Activated T-helper 2 cell treated with anti-CD3 and anti-CD28 coated beads, Interferon-gamma antibody, Interleukin-2, Interleukin-4, amounts not matched to agents 10 μg/mL and 5 μg/mL and 100 μg/mL, durations not matched to agents 14 hours and 24 hours and 36 hours (primary cell): ENCODE measurements at regions not wholly inside any gene's neighbourhood (a gene's known extent, or its start where the extent isn't known, plus 50 kb on each side); places are given as distances from the start of the nearest gene placed in this dataset.
"Not testable (repeated sequence)": the region's sequence is repeated elsewhere in the genome, so short reads cannot be mapped to it uniquely, and the experiment has no call there.

Experiments
- DNase-seq: peaks from one replicate; pipeline ENCODE4 v3.0.0; 2021; ENCODE audit warnings: low spot score
- H3K27ac Mint-ChIP-seq: one replicate; pipeline ENCODE4 v1.8.0; 2021; ENCODE audit warnings: mixed read lengths
- H3K27me3 Mint-ChIP-seq: one replicate; pipeline ENCODE4 v1.8.0; 2021; ENCODE audit warnings: low read depth, mixed read lengths
- H3K36me3 Mint-ChIP-seq: one replicate; pipeline ENCODE4 v1.8.0; 2021; ENCODE audit warnings: low read depth, mixed read lengths
- H3K4me1 Mint-ChIP-seq: one replicate; pipeline ENCODE4 v1.8.0; 2021; ENCODE audit warnings: low read depth, mixed read lengths
- H3K4me3 Mint-ChIP-seq: one replicate; pipeline ENCODE4 v1.8.0; 2021; ENCODE audit warnings: low read depth, mild to moderate bottlenecking, moderate library complexity, mixed read lengths
- H3K9me3 Mint-ChIP-seq: one replicate; pipeline ENCODE4 v1.8.0; 2021; ENCODE audit warnings: mixed read lengths
- intact Hi-C: fragments of 100-400 bp; cut with micrococcal nuclease; formaldehyde crosslinking; loops from one replicate; pipeline ENCODE4 v1.15.1; 2023

DNA sequence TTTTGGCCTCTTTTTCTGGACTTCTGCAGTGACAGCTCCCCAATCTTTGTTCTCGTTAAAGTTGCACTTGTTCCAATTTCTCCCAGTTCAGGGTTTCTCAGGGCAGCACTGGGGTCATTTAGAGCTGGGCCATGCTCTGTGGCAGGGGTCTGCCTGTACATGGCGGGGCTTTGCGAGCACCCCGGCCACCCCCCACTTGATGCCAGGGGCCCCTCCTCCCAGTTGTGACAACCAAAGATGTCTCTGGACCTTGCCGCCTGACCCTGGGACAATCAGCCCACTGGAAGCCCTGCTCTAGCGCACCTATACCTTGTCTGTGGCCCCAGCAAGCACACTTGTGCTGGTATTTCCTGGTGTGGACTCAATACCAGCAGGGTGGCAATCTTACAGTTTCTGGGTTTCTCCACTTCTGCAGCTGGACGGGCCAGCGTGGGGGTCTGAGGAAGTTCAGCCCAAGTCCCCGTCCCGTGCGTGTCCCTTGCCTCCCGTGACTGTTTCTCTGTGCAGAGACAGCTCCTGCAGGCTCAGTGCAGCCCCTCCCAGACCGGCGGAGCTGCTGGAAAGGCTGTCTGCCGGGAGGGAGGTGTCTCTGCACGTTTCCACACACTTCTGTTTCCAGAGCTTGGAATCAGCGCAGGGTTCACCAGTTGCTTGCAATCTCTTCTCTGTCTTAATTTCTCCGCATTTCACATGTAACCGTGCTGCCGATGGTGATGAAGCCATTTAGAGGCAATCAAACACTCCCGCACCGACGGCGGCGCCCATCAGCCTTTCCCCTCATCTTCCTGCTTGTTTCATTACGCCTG lies 1328.9 kb downstream of the BRD1 start:
- H3K27me3 Mint-ChIP-seq: no peaks in the 10 kb centered on the region
- intact Hi-C loops: no loop called here

DNA sequence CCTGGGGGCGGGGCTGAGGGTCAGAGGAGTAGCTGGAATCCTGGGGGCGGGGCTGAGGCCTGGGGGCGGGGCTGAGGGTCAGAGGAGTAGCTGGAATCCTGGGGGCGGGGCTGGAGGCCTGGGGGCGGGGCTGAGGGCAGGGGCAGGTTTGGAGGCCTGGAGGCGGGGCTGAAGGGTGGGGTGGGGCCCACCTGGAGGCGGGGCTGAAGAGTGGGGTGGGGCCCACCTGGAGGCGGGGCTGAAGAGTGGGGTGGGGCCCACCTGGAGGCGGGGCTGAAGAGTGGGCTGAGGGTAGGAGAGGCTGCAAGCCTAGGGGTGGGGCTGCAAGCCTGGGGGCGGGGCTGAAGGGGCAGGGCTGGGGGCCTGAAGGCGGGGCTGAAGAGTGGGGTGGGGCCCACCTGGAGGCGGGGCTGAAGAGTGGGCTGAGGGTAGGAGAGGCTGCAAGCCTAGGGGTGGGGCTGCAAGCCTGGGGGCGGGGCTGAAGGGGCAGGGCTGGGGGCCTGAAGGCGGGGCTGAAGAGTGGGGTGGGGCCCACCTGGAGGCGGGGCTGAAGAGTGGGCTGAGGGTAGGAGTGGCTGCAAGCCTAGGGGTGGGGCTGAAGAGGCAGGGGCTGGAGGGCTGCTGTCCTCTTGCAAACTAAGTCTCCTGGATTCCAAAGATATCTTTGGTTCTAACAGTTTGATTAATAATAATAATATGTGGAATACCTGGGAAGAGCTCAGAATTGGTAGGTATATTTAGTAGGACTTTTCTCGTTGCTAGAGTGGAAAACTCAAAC lies 1329.7 kb downstream of the BRD1 start:
- DNase-seq, H3K9me3 Mint-ChIP-seq, H3K27me3 Mint-ChIP-seq, H3K27ac Mint-ChIP-seq, intact Hi-C loops, H3K4me3 Mint-ChIP-seq, H3K36me3 Mint-ChIP-seq, H3K4me1 Mint-ChIP-seq: not testable (repeated sequence)

More for the DNA sequence above, 1328.9 kb downstream of the BRD1 start:
- H3K27ac Mint-ChIP-seq: no peak overlapping the region
- DNase-seq: no peak
- no peak overlapping the region for H3K4me3 Mint-ChIP-seq
- no peaks in the 10 kb centered on the region for H3K36me3 Mint-ChIP-seq
- H3K9me3 Mint-ChIP-seq: no peaks in the 10 kb centered on the region
- no peaks in the 10 kb centered on the region for H3K4me1 Mint-ChIP-seq

DNA sequence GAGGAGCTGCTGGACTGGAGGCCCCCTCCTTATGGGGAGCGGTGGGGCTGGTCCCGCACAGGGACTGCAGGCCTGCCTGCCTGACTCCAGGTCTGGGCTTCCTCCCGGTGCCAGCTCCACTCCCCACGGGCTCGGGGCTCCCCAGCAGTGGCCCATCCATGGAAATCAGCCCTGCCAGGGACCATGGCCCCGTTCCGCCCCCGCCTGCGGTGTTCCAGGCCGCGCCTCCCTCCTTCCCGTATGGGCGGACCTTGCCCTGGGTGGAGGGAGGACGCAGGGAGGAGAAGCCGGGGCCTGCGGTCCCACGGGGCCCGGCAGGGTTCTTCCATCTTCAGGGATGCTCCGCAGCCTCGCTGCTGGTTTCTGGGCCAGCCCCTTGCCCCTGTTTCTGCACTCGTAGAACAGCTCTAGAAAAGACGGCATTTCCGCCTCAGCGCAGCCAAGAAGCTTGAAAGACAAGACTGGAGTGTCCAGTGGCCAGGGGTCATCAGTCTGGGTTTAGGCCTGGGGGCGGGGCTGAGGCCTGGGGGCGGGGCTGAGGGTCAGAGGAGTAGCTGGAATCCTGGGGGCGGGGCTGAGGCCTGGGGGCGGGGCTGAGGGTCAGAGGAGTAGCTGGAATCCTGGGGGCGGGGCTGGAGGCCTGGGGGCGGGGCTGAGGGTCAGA lies 1330.6 kb downstream of the BRD1 start:
- Mint-ChIP-seq H3K9me3 (no peaks in the 10 kb centered on the region), H3K36me3 (no peaks in the 10 kb centered on the region), H3K4me3 (no peak overlapping the region), H3K4me1 (no peaks in the 10 kb centered on the region), H3K27me3 (peaks cover 9% of the 10 kb centered on the region), H3K27ac (no peak overlapping the region)
- DNase-seq: no peak
- intact Hi-C loops: no loop called here

DNA sequence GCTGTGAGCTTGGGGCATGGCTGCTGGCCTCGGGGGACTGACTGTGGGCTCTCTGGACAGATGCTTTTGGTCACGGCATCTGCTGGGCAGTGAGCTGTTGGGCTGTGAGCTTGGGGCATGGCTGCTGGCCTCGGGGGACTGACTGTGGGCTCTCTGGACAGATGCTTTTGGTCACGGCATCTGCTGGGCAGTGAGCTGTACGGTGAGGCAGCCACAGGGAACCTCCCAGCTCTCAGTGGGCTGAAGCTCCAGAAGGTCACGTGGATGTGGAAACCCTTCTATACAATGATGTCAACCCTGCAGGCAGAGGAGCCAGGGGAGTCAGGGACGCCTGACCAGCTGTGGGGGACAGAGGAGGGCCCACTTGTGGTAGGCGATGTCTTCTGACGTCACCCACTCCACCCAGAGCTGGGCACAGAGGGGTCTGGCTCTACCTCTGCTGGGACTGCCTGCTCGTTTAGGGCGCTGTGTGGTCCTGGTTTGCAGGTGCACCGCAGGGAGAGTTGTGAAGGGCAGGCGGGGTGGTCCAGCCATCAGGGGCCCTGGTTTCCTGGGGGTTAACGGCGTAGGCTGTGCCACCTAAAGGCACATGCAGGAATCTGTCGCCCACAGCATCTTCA lies 1331.3 kb downstream of the BRD1 start:
- Mint-ChIP-seq H3K4me3 (no peak overlapping the region), H3K36me3 (no peaks in the 10 kb centered on the region), H3K27ac (no peak overlapping the region), H3K27me3 (peaks cover 15% of the 10 kb centered on the region), H3K9me3 (no peaks in the 10 kb centered on the region), H3K4me1 (no peaks in the 10 kb centered on the region)
- no peak for DNase-seq
- intact Hi-C loops: no loop called here

DNA sequence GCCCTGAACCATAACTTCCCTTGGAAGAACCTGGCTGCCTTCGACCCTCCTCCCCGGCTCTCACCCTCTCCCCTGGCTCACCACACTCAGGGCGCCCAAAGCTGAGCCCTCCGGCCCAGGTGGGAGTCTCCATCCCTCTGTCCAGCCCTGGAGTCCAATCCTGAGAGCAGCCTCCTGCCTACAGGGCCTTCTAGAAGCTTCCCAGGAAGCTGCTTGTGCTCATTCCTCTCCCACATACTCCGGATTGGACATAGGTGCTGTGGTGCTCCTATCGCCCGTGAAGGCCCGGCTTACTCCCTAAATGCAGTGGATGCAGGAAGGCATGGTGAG lies 1332.0 kb downstream of the BRD1 start:
- H3K4me3 Mint-ChIP-seq: no peak overlapping the region
- H3K36me3 Mint-ChIP-seq: no peaks in the 10 kb centered on the region
- peaks cover 22% of the 10 kb centered on the region for H3K27me3 Mint-ChIP-seq
- no peaks in the 10 kb centered on the region for H3K4me1 Mint-ChIP-seq
- no peak for DNase-seq
- no peaks in the 10 kb centered on the region for H3K9me3 Mint-ChIP-seq
- intact Hi-C loops: no loop called here
- H3K27ac Mint-ChIP-seq: no peak overlapping the region

DNA sequence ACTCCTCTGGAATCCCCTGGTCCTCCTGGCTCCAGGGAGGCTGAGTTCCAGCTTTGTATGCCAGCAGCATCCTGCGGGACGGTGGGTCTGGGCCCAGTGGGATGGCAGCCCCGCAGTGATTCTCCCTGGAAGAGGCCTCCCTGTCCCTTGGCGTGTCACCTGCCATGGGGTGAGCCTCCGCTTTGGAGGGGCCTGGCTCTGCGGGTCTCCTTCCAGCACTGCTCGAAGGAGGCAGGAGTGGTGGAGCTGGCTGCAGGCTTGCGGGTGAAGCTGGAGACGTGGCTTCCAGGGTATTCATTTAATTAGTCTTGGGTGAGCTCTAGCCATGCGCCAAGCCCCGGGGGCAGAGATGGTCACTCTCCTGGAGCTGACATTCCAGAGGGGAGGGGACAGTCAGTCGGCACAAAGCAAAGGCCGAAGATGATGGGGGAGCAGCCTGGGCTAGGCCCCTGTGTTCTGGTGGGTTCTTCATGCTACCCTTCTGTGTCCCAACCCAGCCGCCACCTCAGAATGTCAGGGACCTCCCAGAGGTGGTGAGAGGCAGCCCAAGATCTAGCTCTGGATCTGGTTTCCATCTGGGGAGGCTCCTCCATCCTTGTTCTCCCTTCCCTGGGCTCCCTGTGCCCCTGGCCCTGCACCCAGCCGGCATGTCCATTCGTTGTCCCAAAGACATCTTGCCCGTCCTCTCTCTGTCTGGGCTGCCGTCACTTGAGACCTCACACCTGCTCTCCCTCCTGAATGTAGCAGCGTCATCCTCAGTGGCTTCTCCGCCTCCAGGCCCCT lies 1332.5 kb downstream of the BRD1 start:
- H3K4me1 Mint-ChIP-seq: no peaks in the 10 kb centered on the region
- H3K36me3 Mint-ChIP-seq: no peaks in the 10 kb centered on the region
- H3K27me3 Mint-ChIP-seq: peaks cover 24% of the 10 kb centered on the region
- DNase-seq: no peak
- no peaks in the 10 kb centered on the region for H3K9me3 Mint-ChIP-seq
- no peak overlapping the region for H3K27ac Mint-ChIP-seq
- H3K4me3 Mint-ChIP-seq: no peak overlapping the region
- intact Hi-C loops: no loop called here

DNA sequence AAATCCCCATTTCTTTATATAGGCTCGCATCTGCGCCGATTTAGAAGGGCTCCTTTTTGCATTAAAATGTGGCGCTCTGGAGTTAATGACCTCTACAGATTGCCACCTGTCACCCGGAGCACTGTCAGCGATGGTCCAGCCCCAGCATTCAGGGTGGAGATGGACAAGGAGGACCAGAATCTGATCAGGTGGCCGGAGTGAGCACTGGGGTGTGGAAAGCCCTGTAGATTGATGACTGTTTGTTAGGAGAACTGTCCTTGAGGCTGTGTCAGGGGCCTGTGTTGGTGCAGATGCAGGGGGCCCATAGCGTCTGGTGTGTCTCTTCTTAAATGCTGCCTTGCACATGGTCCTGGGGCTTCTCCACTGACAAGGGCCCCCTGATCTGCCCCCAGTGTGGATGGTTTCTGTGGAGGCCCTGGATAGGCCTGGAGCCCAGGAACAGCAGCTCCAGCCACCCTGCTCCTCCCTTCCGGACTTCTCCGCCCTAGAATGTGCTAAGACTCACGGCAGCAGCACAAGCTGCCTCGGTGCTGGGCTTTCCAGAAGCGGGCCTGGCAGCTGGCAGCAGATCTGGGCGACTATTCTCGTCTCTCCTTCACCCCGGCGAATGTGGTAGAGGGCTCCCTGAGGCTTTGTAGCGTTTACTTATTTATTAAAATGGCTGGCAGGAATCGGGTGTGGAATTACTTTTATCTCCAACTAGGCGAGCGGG lies 1333.3 kb downstream of the BRD1 start:
- Mint-ChIP-seq H3K27me3 (peaks cover 24% of the 10 kb centered on the region), H3K9me3 (no peaks in the 10 kb centered on the region), H3K4me3 (no peak overlapping the region), H3K27ac (no peak overlapping the region), H3K4me1 (no peaks in the 10 kb centered on the region), H3K36me3 (no peaks in the 10 kb centered on the region)
- intact Hi-C loops: no loop called here
- no peak for DNase-seq

DNA sequence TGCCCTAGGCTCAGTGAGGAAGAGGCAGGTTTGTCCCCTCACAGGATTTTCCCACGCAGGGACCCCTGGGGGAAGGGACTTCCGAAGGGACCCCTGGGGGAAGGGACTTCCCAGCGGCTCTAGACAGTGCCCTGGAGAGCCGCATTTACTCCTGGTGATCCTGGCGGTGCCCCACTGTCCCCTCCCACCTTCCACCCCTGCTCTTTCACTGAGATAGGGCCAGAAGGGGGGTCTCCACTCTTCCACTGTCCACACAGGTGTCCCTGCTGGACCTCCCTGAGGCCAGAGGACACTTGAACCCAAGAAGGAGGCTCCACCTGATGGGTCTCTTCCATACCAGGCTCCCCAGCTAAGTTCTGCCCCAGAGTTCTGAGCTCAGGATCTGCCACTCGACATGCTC lies 1333.9 kb downstream of the BRD1 start:
- Mint-ChIP-seq H3K4me1 (no peaks in the 10 kb centered on the region), H3K27ac (no peak overlapping the region), H3K36me3 (no peaks in the 10 kb centered on the region), H3K4me3 (no peak overlapping the region), H3K9me3 (no peaks in the 10 kb centered on the region), H3K27me3 (peaks cover 24% of the 10 kb centered on the region)
- DNase-seq: no peak
- intact Hi-C loops: no loop called here

DNA sequence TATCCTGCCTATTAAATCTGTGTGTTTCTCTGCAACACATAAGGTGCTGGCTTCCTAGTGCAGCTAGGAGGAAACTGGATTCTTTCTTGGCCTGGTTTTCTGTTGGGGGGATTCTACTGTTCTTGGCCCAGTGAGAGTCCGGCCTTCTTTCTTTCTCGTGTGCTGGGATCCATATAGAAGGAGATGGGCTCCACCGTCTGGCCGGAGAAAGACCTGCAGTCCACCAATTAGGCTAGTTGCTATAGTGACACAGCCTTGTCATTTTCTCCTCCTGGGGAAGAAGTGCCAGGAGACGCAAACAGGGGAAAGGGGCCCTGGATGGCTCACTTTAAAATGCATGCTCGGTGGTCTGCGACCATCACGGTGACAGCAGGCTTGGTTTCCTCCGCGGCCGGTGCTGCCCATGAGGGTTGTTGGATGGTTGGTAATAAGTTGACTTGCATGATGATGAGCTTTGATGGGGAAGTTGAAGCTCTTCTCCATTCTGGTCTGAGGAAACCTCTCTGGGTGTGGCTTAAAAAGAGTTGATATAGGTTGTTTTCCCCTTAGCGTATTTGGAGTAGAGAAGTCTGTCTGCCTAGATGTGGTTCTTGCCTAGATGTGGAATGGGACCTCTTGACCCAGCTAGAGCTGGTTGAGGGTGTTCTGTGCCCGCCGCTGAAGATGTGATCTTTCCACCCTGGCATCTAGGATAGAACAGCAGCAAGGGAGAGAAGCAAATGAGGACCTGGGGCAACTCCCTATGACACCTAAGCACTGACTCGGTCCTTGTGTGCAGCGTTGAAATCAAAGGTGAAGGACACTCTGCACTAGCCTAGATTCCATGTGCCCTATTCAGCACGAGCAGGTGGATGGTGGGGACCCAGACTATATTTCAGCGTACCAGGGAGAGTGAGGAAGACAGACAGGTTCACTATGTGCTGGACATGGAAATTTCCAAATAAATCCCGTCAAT lies 1335.0 kb downstream of the BRD1 start:
- intact Hi-C loops: no loop called here
- no peak overlapping the region for H3K4me3 Mint-ChIP-seq
- H3K27me3 Mint-ChIP-seq: peaks cover 34% of the 10 kb centered on the region
- H3K36me3 Mint-ChIP-seq: no peaks in the 10 kb centered on the region
- DNase-seq: no peak
- no peaks in the 10 kb centered on the region for H3K9me3 Mint-ChIP-seq
- H3K27ac Mint-ChIP-seq: no peak overlapping the region
- H3K4me1 Mint-ChIP-seq: no peaks in the 10 kb centered on the region

DNA sequence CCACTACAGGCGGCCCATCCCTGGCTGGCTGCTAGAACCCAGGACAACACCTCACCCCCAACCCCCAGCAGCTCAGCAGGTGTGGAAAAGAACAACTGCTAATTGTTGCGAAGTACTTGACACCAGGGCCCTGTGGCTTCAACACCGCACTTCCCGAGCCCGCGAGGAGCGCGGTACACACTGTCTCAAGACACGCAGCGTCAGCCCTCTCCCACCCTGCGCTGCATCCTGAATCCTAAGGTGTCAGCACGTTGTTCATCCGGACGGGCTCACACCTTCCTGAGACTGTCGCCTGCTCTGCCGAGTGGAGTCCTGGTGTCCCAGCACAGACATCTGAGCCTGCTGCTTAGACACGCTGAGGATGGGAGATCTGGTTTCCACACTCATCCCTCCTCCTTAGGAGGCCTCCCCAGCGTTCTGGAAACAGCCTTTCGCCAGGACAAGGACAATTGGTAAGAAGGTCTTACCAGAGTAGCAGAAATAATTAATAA lies 1336.2 kb downstream of the BRD1 start:
- intact Hi-C loops: no loop called here

More for the DNA sequence above, 1336.2 kb downstream of the BRD1 start:
- Mint-ChIP-seq H3K4me1 (no peaks in the 10 kb centered on the region), H3K27ac (no peak overlapping the region), H3K27me3 (peaks cover 42% of the 10 kb centered on the region), H3K9me3 (no peaks in the 10 kb centered on the region), H3K36me3 (no peaks in the 10 kb centered on the region), H3K4me3 (no peak overlapping the region)
- no peak for DNase-seq
